Muscle of arm (tissue), 1 donor: ENCODE measurements at regions not wholly inside any gene's neighbourhood (a gene's known extent, or its start where the extent isn't known, plus 50 kb on each side); places are given as distances from the start of the nearest gene placed in this dataset.

Experiments used
- DNase-seq: peaks from one replicate; pipeline ENCODE4 v3.0.0-alpha.2; 2013

DNA sequence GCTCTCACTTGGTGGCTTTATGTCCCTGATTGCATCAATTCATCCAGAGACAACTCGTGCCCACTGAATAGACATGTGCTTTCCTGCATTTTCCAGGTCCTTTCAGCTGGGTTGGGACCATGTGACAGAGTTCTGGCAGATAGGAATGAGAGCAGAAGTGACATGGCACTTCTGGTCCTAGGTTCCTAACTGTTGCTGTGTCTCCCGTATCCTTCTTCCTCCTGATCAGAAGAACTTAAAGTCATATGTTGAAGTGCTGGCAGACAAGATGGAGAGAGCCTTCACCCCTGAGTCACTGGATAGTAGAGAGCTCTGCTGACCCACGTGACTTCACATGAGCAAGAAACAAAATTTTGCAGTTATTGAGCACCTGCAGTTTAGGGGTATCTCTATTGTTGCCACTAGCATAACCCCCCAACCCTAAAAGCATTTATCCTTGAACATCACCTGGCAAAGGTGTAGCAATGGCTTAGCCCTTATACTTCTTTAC lies 80.0 kb downstream of the NREP start:
- DNase-seq: no peak

DNA sequence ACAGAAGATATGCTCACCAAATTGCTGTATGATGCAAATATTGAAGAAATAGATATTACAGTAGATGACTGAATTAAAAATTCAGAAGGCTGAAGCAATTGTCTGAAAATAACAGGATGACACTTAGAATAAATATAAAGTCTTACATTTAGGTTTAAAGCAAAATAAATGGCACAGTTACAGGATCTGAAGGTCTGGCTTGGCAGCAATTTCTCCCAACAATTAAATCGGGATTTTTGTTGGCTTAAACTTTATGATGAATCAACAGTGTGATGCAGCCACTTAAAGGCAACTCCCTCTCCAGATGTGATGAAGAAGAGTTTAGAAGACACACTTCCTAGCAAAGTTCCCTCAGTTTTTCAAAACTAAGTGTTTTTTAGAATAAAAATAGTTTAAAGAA lies 80.5 kb downstream of the NREP start:
- DNase-seq: peak; percentile 30

DNA sequence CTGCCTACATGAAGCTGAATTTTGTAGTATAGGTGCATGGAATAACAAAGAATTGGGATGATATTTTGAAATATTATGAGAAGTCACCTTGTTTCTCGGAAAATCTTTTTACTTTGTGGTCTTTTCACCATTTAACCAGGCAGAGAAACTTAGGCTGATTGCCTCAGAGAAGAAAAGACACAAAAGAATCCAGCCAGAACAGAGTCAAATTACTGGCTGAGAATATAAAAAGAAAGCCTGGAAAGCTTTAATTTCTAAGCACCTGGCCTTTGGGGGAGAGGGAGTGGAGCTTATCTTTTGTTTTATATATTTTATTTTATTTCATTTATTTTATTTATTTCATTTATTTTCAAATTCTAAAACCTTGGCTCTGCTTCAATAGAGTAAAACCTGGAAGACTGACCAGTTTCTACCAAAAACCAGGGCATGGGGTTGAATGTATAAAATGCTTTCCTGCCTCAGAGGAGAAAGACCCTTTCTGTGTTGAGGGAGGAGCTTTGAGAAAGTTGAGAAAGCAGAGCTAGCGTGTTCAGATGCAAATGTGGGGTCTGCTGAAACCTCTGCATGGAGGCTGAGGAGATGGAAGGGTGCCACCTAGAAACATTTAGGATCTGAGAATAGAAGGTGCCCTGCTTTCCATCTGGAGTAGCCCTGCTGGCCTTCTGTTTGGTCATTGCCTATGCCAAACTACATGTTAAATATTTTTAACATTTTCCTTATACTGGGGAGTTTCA lies 81.6 kb downstream of the NREP start:
- DNase-seq: peak; percentile 30

DNA sequence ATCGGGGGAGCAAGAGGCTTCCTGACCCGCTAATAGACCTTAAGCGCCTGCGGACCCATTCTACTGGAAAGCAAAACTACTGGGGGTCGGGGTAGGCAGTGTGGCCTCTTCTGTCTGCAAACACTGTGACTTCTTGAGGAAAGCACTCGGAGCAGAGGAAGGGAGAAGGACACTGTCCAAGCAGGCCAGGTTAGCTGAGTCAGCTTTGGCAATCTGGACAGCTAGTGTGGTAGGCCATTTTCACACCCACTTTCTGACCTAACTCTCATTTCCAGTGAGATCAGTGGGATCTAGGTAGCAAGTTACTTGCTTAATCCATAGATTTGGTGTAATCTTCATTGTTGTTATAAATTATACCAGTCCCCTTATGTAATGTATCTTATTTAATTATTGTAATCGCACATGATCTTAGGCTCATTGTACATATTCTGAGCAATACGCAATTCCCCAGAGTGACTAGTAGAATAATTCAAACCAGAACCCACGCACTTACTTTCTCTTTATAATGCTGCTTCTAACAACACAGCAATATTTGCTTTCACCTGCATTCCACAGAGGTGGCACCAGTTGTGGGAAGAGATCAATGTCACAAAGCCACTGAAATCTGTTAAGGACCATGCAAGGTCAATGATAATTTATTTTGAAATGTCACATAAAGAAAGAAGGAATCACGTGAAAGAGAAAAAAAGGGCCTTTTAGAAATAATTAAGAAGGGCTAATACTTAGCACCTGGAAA lies 82.9 kb downstream of the NREP start:
- peak; percentile 57 for DNase-seq

DNA sequence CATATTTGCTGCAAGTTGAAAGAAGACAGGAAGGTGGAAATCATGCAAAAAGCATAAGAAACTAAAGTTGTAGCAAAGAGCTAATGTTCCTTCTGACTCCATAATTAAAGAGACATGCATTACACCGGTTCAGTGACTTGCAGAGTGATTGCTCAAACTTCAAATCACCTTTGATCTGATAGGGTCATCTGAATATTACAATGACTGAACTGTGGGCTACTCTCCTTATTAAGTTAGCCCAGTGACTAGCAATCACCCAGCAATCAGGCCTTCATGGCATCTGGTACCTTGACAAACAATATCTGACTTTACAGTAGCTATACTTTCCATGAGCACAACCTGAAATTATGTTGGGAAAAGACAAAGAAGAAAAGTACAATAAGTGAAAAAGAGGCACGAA lies 84.9 kb downstream of the NREP start:
- no peak for DNase-seq

DNA sequence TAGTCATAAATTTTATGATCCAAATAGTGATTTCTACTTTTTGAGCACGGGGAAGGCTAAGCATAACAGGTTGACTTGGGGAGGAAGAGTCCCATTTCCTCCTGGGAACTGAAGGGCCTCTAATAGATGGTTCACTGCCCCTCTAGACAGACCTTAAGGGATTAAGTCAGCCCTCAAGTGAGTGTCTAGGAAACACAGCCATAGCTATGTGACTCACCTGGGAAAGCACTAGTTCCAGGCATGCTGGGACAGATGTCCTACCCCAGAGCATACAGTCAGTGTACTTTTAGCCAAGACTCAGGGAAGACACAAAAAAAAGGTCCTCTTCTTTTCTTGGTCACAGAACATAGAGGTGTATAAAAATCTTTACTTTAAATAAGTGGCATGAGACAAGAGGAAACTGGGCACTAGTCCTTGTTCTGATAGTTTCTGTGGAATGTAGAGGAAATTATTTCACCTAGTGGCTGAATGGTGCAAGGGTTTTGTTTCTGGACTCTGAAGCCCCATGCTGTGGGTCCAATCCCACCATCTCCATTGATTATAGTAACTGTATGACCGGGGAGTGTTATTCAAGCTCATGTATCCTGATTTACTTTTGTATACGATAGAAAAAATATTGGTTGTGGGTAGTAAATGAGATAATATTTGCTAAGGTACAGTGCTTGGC lies 86.0 kb downstream of the NREP start:
- no peak for DNase-seq

DNA sequence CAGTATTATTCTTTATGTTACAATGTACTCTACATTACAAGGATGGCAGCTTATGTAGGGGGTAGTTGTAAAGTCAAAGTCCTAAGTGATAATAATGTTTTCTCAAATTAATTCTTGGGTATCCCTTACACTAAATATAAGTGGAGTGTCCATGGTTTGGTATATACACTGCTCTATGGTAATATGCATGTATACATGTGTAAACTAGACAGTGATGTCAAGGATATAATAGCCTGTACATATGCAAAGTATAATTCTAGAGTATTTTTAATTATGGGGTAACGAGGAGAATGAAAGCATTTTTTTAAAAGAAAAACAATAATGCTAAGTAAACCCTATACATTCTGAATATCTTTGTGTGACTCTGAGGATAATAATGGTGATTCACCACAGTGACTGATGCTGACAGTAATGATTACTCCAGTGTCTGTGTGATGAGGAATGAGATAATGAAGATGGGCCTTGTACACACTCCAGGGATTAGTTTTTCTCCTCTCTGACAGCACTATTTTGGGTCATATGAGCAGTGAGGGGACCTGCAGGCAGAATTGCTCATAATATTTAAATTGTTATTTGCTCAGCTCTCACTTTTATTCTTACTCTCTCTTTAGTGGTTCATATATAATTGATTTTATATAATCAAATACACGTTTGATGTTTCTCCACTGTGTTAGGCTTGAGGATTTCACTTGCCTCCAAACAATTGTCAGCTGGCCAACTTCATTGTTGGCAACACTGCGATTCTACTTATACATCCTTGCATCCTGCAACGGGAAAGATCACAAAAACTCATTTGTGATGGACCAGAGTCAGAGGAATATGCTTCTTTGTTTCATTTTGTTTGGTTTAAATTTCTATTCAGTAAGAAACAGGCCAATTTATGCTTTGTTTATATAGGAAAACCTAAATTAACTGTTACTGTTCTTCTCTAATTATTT lies 88.2 kb downstream of the NREP start:
- peak; percentile 20 for DNase-seq

DNA sequence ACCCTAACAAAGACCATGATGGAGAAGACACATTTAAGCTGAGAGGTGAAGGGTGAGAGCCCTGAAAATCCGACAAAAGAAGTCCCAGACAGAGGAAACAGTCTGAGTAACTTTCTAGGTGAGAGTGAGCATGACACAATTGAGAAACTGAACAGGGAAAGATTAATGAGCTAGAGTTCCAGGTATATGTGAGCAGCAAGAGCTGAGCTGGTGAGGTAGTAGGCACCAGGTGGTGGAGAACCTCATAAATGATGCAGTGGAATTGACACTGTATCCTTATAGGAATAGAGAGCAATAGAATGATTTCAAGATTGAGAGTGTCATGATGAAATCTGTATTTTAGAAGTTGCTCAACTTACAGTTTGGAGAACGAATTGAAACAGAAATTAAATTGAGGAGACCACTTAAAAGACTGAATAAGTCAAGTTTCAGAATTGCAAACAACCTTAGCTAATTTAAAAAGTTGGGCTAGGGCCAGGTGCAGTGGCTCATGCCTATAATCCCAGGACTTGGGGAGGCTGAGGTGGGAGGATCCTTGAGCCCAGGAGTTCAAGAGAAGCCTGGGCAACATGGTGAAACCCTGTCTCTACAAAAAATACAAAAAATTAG lies 89.8 kb downstream of the NREP start:
- DNase-seq: no peak

DNA sequence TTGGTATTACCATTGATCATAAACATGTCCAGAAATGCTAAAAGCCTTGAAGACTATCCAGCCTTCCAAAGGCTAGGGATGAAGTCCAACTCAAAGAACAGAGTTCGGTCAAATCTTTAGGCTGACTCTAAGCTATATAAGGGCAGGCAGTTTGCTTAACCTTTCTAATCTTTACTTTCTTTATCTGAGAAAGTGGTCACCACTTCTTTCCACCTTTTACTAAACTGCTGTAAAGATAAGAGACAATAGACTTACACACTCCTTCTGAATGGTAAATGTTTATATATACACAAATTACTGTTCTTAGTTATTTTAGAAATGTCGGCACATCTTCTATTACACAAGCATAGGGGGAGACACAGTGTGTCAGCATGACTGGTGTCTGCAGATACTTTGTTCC lies 100.4 kb downstream of the NREP start:
- no peak for DNase-seq

DNA sequence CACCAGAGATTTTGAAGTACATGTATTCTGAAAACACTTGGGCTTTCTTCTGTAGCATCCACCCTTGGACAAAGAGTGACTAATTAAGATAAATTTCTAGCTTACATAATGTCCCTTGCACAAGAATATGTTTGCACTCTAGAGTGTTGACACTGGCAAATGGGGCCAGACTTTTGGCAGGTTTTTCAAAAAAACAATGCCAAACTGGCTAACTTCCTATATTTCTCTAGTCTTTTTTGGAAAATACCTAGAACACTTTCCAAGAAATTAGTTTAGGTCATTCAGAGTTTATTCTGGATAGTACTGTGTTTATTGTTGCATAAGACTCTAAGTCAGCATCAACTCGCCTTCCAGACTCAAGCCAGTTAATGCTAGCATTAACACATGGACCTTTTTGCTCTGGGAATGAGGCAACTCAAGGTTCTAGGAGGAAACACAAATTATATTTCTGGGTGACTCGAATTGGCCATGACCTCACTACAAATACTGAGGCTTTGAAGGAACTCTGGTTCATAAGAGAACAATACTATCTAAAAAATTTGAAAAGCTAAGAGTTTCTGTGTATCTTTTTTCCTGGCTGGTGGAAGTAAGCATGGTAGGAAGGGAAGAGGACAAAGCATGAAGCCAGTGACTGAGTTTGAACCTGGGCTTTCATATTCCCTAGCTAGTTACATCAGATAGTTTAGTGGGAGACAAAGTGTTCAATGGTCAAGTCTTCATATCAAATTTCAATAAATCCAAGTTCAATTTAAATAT lies 101.6 kb downstream of the NREP start:
- DNase-seq: peak; percentile 20

DNA sequence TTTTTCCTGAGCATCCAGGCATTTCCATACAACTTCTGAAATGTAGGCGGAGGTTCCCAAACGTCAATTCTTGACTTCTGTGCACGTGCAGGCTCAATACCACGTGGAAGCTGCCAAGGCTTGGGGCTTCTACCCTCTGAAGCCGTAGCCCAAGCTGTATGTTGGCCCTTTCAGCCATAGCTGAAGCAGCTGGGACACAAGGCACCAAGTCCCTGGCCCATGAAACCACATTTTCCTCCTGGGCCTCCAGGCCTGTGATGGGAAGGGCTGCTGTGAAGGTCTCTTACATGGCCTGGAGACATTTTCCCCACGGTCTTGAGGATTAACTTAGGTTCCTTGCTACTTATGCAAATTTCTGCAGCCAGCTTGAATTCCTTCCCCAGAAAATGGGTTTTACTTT lies 103.6 kb downstream of the NREP start:
- DNase-seq: no peak

DNA sequence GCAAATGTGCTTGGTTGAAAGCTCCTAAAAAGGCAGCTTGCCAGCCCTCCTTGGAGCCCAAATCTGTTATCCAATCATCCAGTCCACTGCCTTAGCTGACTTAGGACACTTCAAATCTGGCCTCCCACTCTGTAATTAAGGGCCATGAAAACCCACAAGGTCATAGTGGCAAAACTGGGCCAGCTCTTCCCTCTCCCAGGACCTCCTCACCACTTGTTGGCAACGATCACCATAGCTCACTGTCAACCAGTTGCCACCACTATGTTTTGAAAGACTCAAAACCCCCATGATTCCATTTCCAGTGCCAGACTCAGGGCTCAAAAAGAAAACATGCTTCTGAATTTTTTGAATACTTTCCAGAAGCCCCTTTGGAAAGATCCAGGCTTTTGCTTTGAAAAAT lies 107.5 kb downstream of the NREP start:
- DNase-seq: no peak

DNA sequence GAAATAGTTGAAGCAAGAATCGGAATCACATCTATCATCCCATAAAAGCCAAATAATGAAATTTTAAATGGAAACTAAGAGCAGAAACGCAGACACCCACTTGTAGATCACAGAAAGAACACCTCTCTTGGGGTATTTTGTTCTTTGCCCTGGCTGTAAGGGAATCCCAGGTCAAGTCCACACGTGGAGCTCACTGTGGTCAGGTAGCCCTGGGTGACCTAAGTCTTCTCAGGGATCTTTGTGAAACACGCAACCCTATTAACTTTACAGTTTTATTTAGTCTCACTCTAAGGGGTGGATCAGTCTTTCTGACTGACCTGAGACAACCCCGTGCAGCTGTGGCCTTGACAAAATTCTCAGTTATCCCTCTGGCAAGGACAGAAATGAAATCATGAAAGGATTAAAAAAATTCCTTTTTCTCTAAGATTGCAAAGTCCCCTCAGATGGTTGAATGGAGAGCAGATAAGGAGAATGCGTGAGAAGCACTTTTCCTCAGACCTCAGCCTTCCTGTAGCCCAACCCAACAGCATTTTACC lies 111.6 kb downstream of the NREP start:
- no peak for DNase-seq

DNA sequence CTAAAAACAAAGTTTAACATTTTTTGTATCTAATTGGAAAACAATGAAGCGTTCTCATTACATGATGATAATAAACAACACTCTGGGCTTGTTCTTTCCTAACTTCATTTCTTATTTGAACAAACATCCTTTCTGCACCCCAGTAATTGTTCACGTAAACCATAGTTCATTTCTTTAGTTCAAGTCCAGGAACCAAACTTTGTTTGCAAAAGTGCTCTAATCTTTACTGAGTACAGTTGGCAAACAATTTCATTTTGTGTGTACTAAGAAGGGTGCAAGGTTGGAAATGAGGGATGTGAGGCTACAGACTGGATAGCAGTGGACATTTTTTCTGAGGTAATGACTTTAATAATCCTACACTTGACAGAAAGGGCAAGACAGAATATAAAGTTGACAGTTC lies 113.5 kb downstream of the NREP start:
- no peak for DNase-seq

DNA sequence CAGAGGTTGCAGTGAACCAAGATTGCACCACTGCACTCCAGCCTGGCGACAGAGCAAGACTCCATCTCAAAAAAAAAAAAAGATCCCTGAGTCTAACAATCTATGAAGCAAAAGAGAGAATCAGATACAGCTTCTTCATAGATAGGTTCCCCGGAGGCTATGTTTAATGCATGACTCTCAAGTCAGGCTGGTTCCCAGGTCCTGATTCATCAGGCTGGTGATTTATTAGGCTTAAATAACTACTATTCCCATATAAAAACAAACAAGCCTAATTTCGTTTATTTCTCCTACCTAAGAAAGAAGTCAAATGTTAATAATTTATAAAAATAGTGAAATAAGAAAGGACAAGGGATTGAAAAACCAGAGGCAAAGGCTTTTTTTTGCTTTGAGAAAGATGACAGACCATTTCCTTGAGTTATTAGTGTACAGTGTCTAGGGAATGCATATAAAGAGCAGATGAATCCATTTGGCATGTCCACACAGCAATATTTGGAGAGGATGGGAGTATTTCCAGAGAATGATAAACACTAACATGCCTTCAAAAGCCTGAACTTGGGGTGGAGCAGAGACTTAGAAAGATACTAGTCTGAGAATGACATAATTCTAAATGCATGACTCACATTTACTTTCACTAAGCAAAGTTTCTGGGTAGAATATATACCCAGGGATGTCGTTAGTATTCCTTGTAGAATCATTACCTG lies 115.3 kb downstream of the NREP start:
- peak; percentile 51 for DNase-seq

DNA sequence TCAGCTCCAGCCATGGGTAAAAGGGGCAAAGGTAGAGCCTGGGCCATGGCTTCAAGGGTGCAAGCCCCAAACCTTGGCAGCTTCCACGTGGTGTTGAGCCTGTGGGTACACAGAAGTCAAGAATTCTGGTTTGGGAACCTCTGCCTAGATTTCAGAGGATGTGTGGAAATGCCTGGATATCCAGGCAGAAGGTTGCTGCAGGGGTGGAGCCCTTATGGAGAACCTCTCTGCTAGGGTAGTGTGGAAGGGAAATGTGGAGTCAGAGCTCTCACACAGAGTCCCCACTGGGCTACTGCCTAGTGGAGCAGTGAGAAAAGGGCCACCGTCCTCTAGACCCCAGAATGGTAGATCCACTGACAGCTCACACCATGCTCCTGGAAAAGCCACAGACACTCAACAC lies 117.1 kb downstream of the NREP start:
- no peak for DNase-seq

DNA sequence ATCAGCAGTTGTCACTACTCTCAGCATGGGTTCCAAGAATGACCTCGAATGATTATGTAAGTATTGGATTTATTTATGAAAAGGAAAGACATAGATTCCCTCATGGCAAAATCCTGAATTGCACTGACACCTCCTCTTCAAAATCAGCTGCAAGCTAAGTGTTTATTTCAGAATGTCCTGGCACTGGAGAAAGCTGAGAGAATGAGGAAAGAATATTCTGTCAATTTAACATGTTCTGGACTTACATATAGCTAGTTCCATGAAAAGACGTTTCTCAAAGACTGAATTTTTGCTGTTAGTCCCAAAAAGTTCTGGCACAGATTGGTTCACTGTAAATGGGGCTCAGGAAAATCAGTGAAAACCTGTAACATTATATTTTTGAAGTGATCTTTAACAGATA lies 120.3 kb downstream of the NREP start:
- DNase-seq: no peak

DNA sequence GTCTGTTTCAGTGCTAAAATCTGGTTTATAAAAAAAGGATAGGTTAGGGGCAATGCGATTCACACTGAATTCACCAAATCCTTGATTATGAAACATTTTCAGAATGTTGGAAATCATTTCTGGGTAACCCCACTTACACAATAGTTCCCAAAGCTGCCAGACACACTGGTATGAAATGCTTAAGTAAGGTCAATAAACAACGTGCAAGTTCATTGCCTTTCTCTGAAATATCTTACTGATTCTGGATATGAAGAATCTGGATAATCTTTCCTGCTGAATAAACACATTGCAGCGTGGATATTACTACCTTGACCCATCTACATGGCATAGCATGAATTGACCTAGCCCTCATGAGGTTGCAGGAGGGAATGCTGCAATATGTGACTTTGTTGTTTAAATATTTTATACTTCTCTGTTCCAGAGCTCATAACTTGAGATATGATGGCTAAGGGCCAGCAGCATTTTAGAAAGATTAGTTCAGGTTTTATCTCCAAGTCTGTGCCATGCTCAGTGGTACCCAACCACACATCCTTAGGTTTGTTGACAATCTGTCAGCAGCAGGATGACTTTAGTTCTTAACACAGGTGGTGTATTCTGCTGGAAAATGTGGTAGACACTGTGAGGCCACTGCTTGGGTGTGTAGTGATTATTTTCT lies 121.0 kb downstream of the NREP start:
- DNase-seq: no peak
